DND-41 (cell line): ENCODE measurements at regions not wholly inside any gene's neighbourhood (a gene's known extent, or its start where the extent isn't known, plus 50 kb on each side); places are given as distances from the start of the nearest gene placed in this dataset.

ENCODE experiments used
- EZH2 ChIP-seq: IDR thresholded peaks from 3 replicates; pipeline ENCODE4 v1.6.1; 2012; ENCODE audit warnings: borderline replicate concordance, low read depth, mild to moderate bottlenecking, moderate library complexity, low read length, inconsistent platforms; ENCODE audit not compliant: severe bottlenecking
- TF ChIP-seq, protein P1 (sequence below): IDR thresholded peaks from 2 replicates; pipeline ENCODE4 v1.5.1; 2012; ENCODE audit warnings: borderline replicate concordance, low read length, moderate library complexity, mild to moderate bottlenecking; ENCODE audit not compliant: poor library complexity, severe bottlenecking; ENCODE audit errors: extremely low read depth

DNA sequence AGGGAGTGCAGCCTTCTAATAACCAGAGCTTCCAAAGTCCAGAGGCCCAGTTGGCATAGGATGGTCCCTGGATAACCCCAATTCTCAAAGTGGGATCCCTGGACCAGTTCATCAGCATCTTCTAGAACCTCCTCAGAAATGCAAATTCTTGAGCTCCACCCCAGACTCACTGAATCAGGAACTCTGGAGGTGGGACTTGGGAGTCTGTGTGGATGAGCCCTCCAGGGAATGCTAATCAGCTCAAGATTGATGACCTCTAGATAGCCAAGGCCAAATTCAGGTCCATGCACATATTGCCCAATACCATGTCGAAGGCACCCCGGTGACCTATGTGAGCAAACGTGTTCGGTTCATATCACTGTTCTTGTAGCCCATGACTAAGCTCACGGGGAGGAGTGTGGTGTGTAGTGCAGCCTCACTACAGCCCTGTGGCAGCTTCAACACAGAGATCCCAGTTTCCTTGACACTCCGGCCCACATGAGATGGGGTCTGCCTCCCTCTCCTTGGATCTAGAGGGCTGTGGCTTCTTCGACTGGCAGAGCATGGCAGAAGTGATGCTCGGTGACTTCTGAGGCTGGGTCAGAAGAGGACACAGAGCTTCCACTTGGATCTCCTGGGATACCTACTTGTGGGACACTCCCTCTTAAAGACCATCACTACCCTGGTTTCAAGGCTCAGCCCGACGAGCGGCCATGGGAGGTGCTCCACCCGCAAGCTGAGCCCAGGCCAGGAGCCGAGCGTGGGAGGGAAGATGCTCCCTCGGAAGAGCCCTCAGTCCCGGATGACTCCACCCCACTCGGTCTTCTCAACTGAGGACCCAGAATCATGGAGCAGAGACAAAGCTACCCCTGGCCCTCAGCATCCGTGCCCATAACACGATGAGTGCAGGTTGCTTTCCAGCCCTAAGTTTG, 151.1 kb upstream of the CST7 start:
- TF ChIP-seq EZH2 = no peak
- TF ChIP-seq, protein P1, sequence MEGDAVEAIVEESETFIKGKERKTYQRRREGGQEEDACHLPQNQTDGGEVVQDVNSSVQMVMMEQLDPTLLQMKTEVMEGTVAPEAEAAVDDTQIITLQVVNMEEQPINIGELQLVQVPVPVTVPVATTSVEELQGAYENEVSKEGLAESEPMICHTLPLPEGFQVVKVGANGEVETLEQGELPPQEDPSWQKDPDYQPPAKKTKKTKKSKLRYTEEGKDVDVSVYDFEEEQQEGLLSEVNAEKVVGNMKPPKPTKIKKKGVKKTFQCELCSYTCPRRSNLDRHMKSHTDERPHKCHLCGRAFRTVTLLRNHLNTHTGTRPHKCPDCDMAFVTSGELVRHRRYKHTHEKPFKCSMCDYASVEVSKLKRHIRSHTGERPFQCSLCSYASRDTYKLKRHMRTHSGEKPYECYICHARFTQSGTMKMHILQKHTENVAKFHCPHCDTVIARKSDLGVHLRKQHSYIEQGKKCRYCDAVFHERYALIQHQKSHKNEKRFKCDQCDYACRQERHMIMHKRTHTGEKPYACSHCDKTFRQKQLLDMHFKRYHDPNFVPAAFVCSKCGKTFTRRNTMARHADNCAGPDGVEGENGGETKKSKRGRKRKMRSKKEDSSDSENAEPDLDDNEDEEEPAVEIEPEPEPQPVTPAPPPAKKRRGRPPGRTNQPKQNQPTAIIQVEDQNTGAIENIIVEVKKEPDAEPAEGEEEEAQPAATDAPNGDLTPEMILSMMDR = no peak
